HG02840 (cell line): ENCODE measurements at regions not wholly inside any gene's neighbourhood (a gene's known extent, or its start where the extent isn't known, plus 50 kb on each side); places are given as distances from the start of the nearest gene placed in this dataset.
"Not testable (repeated sequence)": the region's sequence is repeated elsewhere in the genome, so short reads cannot be mapped to it uniquely, and the experiment has no call there.

Experiments used
- ATAC-seq: cut with Tn5 transposase; IDR thresholded peaks from one replicate; pipeline ENCODE4 v1.9.1; 2021; ENCODE audit warnings: mild to moderate bottlenecking, moderate library complexity, moderate number of reproducible peaks; ENCODE audit not compliant: unreplicated experiment, low FRiP score

- no peak for ATAC-seq
Observed at GRCh38 chr12:90710711-90711110, 244.3 kb downstream of the CCER1 start.

- no peak for ATAC-seq
Observed at GRCh38 chr12:90706036-90706435, 248.9 kb downstream of the CCER1 start.

- ATAC-seq = no peak
Observed at GRCh38 chr12:90695415-90695814, 259.6 kb downstream of the CCER1 start.

- no peak for ATAC-seq
Observed at GRCh38 chr12:90690120-90690519, 264.9 kb downstream of the CCER1 start.

GRCh38 chr12:90687682-90688081 lies 267.3 kb downstream of the CCER1 start:
- ATAC-seq = not testable (repeated sequence)

- no peak for ATAC-seq
Observed at GRCh38 chr12:90683871-90684270, 271.1 kb downstream of the CCER1 start.

GRCh38 chr12:90682398-90682797 lies 272.6 kb downstream of the CCER1 start:
- no peak for ATAC-seq

- no peak for ATAC-seq
Observed at GRCh38 chr12:90679674-90680073, 275.3 kb downstream of the CCER1 start.

GRCh38 chr12:90677552-90677951 lies 277.4 kb downstream of the CCER1 start:
- no peak for ATAC-seq

GRCh38 chr12:90677055-90677454 lies 277.9 kb downstream of the CCER1 start:
- ATAC-seq = no peak

- no peak for ATAC-seq
Observed at GRCh38 chr12:90675106-90675505, 279.9 kb downstream of the CCER1 start.

- no peak for ATAC-seq
Observed at GRCh38 chr12:90672081-90672480, 282.9 kb downstream of the CCER1 start.

- not testable (repeated sequence) for ATAC-seq
Observed at GRCh38 chr12:90663949-90664348, 291.0 kb downstream of the CCER1 start.

GRCh38 chr12:90659060-90659459 lies 295.9 kb downstream of the CCER1 start:
- no peak for ATAC-seq

- no peak for ATAC-seq
Observed at GRCh38 chr12:90653040-90653439, 301.9 kb downstream of the CCER1 start.

GRCh38 chr12:90652280-90652679 lies 302.7 kb downstream of the CCER1 start:
- no peak for ATAC-seq

- ATAC-seq = no peak
Observed at GRCh38 chr12:90645181-90645580, 309.8 kb downstream of the CCER1 start.

- ATAC-seq = no peak
Observed at GRCh38 chr12:90631591-90632212, 323.3 kb downstream of the CCER1 start.

GRCh38 chr12:90630006-90630405 lies 325.0 kb downstream of the CCER1 start:
- no peak for ATAC-seq

GRCh38 chr12:90628213-90628612 lies 326.8 kb downstream of the CCER1 start:
- ATAC-seq = no peak

GRCh38 chr12:90627180-90627896 lies 327.6 kb downstream of the CCER1 start:
- no peak for ATAC-seq

- no peak for ATAC-seq
Observed at GRCh38 chr12:90622431-90622830, 332.5 kb downstream of the CCER1 start.
